PC-3 (cell line): ENCODE measurements at regions not wholly inside any gene's neighbourhood (a gene's known extent, or its start where the extent isn't known, plus 50 kb on each side); places are given as distances from the start of the nearest gene placed in this dataset.
"Not testable (repeated sequence)": the region's sequence is repeated elsewhere in the genome, so short reads cannot be mapped to it uniquely, and the experiment has no call there.

Experiments
- ATAC-seq: fragments of 200-7000 bp; cut with Tn5 transposase; 2 replicates; pipeline ENCODE4 v1.9.1; 2020; ENCODE audit warnings: mild to moderate bottlenecking, moderate library complexity
- BruUV-seq: library from RNA; stranded (reverse); fragments of 400-500 nt; replicated peaks from 2 replicates; lab custom pipeline; 2021; lab: Mats Ljungman, UMichigan
- CTCF ChIA-PET: fragments of 300-600 bp; sonication (Branson Sonifier 250); formaldehyde crosslinking; loops from one replicate; lab custom pipeline; 2022; ENCODE audit warnings: antibody characterized with exemption; lab: Charles Lee
- POLR2A ChIA-PET: fragments of 300-600 bp; sonication (Branson Sonifier 250); formaldehyde crosslinking; loops from one replicate; lab custom pipeline; 2022; ENCODE audit warnings: antibody characterized with exemption; ENCODE audit not compliant: unreplicated experiment; lab: Charles Lee
- DNase-seq: peaks from one replicate; pipeline ENCODE4 v3.0.0-alpha.2; 2015
- H2AFZ ChIP-seq: fragments of 300-600 bp; sonication (generic); 2 replicates; pipeline ENCODE4 v1.6.0; 2016; ENCODE audit warnings: antibody characterized with exemption, low read length
- H3F3A ChIP-seq: fragments of 300-600 bp; sonication (generic); one replicate; pipeline ENCODE4 v1.6.0; 2017; ENCODE audit warnings: antibody characterized with exemption, low read length, control low read depth, mild to moderate bottlenecking; ENCODE audit not compliant: unreplicated experiment
- H3K27ac ChIP-seq: fragments of 300-600 bp; sonication (generic); 2 replicates; pipeline ENCODE4 v1.5.1; 2016; ENCODE audit warnings: mild to moderate bottlenecking, low read length
- H3K27me3 ChIP-seq: fragments of 300-600 bp; sonication (generic); 2 replicates; pipeline ENCODE4 v1.6.1; 2016; ENCODE audit warnings: low read length, mixed read lengths
- H3K36me3 ChIP-seq: fragments of 300-600 bp; sonication (generic); 2 replicates; pipeline ENCODE4 v1.6.1; 2016; ENCODE audit warnings: low read depth, mixed run types, low read length, mixed read lengths
- H3K4me1 ChIP-seq: fragments of 300-600 bp; sonication (generic); 2 replicates; pipeline ENCODE4 v1.5.1; 2016; ENCODE audit warnings: low read length; ENCODE audit not compliant: insufficient read depth
- H3K4me2 ChIP-seq: fragments of 300-600 bp; sonication (generic); 2 replicates; pipeline ENCODE4 v1.6.0; 2016; ENCODE audit warnings: low read length
- H3K4me3 ChIP-seq: fragments of 300-600 bp; sonication (generic); 2 replicates; pipeline ENCODE4 v1.5.1; 2016; ENCODE audit warnings: mild to moderate bottlenecking, low read length, mixed read lengths
- H3K79me2 ChIP-seq: fragments of 300-600 bp; sonication (generic); 2 replicates; pipeline ENCODE4 v1.6.1; 2017; ENCODE audit warnings: low read length, mixed read lengths
- H3K9ac ChIP-seq: fragments of 300-600 bp; sonication (generic); 2 replicates; pipeline ENCODE4 v1.6.0; 2016; ENCODE audit warnings: mild to moderate bottlenecking, low read length
- H3K9me2 ChIP-seq: fragments of 300-600 bp; sonication (generic); replicated peaks from 2 replicates; pipeline ENCODE4 v1.6.1; 2016; ENCODE audit warnings: mixed run types, low read length, mixed read lengths
- H3K9me3 ChIP-seq: fragments of 300-600 bp; sonication (generic); 2 replicates; pipeline ENCODE4 v1.6.1; 2016; ENCODE audit warnings: low read length, mixed read lengths
- H4K20me1 ChIP-seq: fragments of 300-600 bp; sonication (generic); 2 replicates; pipeline ENCODE4 v1.6.1; 2016; ENCODE audit warnings: low read length, mixed read lengths
- CTCF ChIP-seq: fragments of 300-600 bp; sonication (generic); conservative IDR thresholded peaks from 2 replicates; pipeline ENCODE4 v1.5.1; 2017; ENCODE audit warnings: antibody characterized with exemption, low read depth, mild to moderate bottlenecking, low read length
- EZH2 ChIP-seq: fragments of 300-600 bp; sonication (generic); IDR thresholded peaks from one replicate; pipeline ENCODE4 v1.6.1; 2017; ENCODE audit warnings: antibody characterized with exemption, mild to moderate bottlenecking, low read length; ENCODE audit not compliant: unreplicated experiment
- EZH2phosphoT487 ChIP-seq: fragments of 300-600 bp; sonication (generic); IDR thresholded peaks from 2 replicates; pipeline ENCODE4 v1.6.1; 2018; ENCODE audit warnings: mild to moderate bottlenecking, antibody characterized with exemption, low read length, borderline replicate concordance
- intact Hi-C: fragments of 100-400 bp; cut with micrococcal nuclease; formaldehyde crosslinking; loops from 2 replicates; pipeline ENCODE4 v1.9.0; 2023

GRCh38 chr9:87781331-87781730, 55.4 kb downstream of the CTSL start:
- Histone ChIP-seq H3K9me2 (no peaks in the 10 kb centered on the region), H3K4me2 (no peak overlapping the region), H3K9me3 (no peaks in the 10 kb centered on the region), H4K20me1 (no peaks in the 10 kb centered on the region), H3K4me3 (no peak overlapping the region), H3K27ac (no peak overlapping the region), H3K4me1 (no peaks in the 10 kb centered on the region), H3K9ac (no peak overlapping the region), H2AFZ (no peak overlapping the region), H3K27me3 (no peaks in the 10 kb centered on the region), H3F3A (no peaks in the 10 kb centered on the region), H3K36me3 (no peaks in the 10 kb centered on the region), H3K79me2 (no peaks in the 10 kb centered on the region)
- ChIA-PET CTCF (no interaction called here), POLR2A (no interaction called here)
- no TSS peak for BruUV-seq
- no peak for ATAC-seq
- intact Hi-C loops = no loop called here
- TF ChIP-seq CTCF (no peak), EZH2phosphoT487 (no peak), EZH2 (no peak)
- DNase-seq = no peak

DNA sequence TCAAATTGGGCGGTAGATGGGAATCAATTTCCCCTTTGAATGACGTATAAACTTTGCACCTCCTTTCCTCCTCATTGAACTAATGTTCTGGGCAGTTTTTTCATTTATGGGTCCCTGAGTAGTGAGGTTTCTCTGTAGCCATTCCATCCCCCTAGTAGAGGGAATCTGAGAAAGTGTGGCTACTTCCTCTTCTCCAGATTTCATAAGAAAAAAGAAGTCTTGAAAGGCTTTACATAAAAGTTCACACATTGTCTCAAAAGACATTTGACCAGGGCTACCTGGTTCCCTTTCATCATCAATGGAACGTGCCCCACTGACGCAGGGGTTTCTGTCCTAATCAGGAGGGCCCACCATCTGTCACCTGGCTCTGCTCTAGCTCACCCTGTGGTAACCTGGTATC, 57.3 kb downstream of the CTSL start:
- intact Hi-C loops = no loop called here
- Histone ChIP-seq H3K36me3 (no peaks in the 10 kb centered on the region), H3K4me2 (no peak overlapping the region), H3F3A (no peaks in the 10 kb centered on the region), H3K9ac (no peak overlapping the region), H3K79me2 (no peaks in the 10 kb centered on the region), H3K27ac (no peak overlapping the region), H4K20me1 (no peaks in the 10 kb centered on the region), H3K4me1 (no peaks in the 10 kb centered on the region), H3K9me3 (no peaks in the 10 kb centered on the region), H3K9me2 (no peaks in the 10 kb centered on the region), H2AFZ (no peak overlapping the region), H3K27me3 (no peaks in the 10 kb centered on the region), H3K4me3 (no peak overlapping the region)
- DNase-seq (no peak), ATAC-seq (no peak)
- no TSS peak for BruUV-seq
- no peak for TF ChIP-seq EZH2phosphoT487
- POLR2A ChIA-PET = no interaction called here
- CTCF ChIA-PET = no interaction called here

DNA sequence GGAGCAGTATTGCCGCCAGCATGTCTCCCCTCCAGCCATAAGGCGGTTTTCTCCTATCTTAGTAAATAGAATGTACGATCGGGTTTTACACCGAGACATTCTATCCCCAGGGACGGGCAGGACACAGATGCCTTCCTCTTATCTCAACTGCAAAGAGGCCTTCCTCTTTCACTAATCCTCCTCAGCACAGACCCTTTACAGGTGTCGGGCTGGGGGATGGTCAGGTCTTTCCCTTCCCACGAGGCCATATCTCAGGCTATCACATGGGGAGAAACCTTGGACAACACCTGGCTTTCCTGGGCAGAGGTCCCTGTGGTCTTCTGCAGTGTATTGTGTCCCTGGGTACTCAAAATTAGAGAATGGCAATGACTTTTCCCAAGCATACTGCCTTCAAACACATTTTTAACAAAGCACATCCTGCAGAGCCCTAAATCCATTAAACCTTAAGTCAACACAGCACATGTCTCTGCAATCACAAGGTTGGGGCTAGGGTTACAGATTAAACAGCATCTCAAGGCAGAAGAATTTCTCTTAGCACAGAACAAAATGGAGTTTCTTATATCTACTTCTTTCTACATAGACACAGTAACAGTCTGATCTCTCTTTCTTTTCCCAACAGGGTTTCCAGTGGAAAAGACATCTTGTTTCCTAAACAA, 59.5 kb downstream of the CTSL start:
- POLR2A ChIA-PET, H3K9me3 ChIP-seq, BruUV-seq, H3K27me3 ChIP-seq, H3K36me3 ChIP-seq, H3K27ac ChIP-seq, CTCF ChIA-PET, H3K9ac ChIP-seq, H4K20me1 ChIP-seq, H3K4me1 ChIP-seq, H2AFZ ChIP-seq, H3K79me2 ChIP-seq, H3K4me3 ChIP-seq, intact Hi-C loops, H3K4me2 ChIP-seq, H3K9me2 ChIP-seq, H3F3A ChIP-seq, ATAC-seq: not testable (repeated sequence)
- peak; percentile 7 for DNase-seq

DNA sequence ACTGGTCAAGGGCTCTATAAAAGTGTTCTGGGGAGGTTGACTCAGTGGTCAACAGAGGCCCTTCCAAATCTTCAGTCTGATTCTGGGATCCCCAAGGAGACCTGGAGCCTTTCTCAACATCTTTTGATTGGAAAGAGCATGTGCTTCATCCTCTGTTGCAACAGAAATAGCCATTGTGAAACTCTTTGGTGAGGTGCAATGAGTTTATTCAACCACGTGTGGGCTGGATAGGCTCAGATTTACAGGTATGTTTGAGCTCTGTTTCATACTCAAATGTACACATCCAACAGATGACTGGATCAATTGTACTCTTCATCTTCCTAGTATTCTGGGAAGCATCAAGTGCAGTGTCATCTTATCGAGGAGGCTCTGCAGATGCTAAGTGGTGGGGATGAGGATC, 60.5 kb downstream of the CTSL start:
- H3K9me3 ChIP-seq = no peaks in the 10 kb centered on the region
- intact Hi-C loops = no loop called here
- H3K4me3 ChIP-seq = no peak overlapping the region
- no peak overlapping the region for H3K9ac ChIP-seq
- H3K27me3 ChIP-seq = no peaks in the 10 kb centered on the region
- CTCF ChIA-PET = no interaction called here
- H3F3A ChIP-seq = no peaks in the 10 kb centered on the region
- H3K36me3 ChIP-seq = no peaks in the 10 kb centered on the region
- no peaks in the 10 kb centered on the region for H3K79me2 ChIP-seq
- ATAC-seq = no peak
- no peaks in the 10 kb centered on the region for H3K9me2 ChIP-seq
- DNase-seq = no peak
- BruUV-seq = no TSS peak
- no peak overlapping the region for H3K4me2 ChIP-seq
- no peak overlapping the region for H3K27ac ChIP-seq
- H4K20me1 ChIP-seq = no peaks in the 10 kb centered on the region
- H2AFZ ChIP-seq = no peak overlapping the region
- TF ChIP-seq CTCF = no peak
- no peak for TF ChIP-seq EZH2phosphoT487
- TF ChIP-seq EZH2 = no peak
- POLR2A ChIA-PET = no interaction called here
- H3K4me1 ChIP-seq = no peaks in the 10 kb centered on the region
